ENCODE measurements at regions not wholly inside any gene's neighbourhood (a gene's known extent, or its start where the extent isn't known, plus 50 kb on each side); places are given as distances from the start of the nearest gene placed in this dataset.

- TF ChIP-seq CTCF (IDR thresholded peaks at IDR 0.05) (no peak), POLR2AphosphoS5 (IDR thresholded peaks at IDR 0.05) (no peak), POLR2A (IDR thresholded peaks at IDR 0.05; ENCODE audit: low read depth) (no peak), EP300 (IDR thresholded peaks at IDR 0.05) (no peak)
- H3K4me3 ChIP-seq: no peak overlapping the region
These were observed 668.8 kb downstream of the PTPRC start for GRCh38 chr1:199307496-199308264.

GRCh38 chr1:199308349-199308846 is 669.6 kb downstream of the PTPRC start:
- intact Hi-C loops (cut with DNase I): no loop called here
- H3K4me3 ChIP-seq: no peak overlapping the region
- WGBS: 91% methylated on average over 5 of the region's 5 CpGs
- no peak for TF ChIP-seq CTCF (IDR thresholded peaks at IDR 0.05)
- no peak for TF ChIP-seq POLR2AphosphoS5 (IDR thresholded peaks at IDR 0.05)
- no peak for TF ChIP-seq EP300 (IDR thresholded peaks at IDR 0.05)
- TF ChIP-seq POLR2A (IDR thresholded peaks at IDR 0.05; ENCODE audit: low read depth): no peak
- no peak overlapping the region for H3K27ac ChIP-seq (replicated peaks in 1 of 4)
- no peak for DNase-seq (ENCODE audit: extremely low spot score)
- H3K27me3 ChIP-seq: no peaks in the 10 kb centered on the region
- no peaks in the 10 kb centered on the region for H3K4me1 ChIP-seq
- no peaks in the 10 kb centered on the region for H3K36me3 ChIP-seq
- no peaks in the 10 kb centered on the region for H3K9me3 ChIP-seq

More at GRCh38 chr1:199307496-199308264, 668.8 kb downstream of the PTPRC start:
- H3K27ac ChIP-seq (replicated peaks in 1 of 4): no peak overlapping the region
- no peaks in the 10 kb centered on the region for H3K36me3 ChIP-seq
- intact Hi-C loops (cut with DNase I): no loop called here
- no peaks in the 10 kb centered on the region for H3K27me3 ChIP-seq
- H3K4me1 ChIP-seq: no peaks in the 10 kb centered on the region
- no peak for DNase-seq (ENCODE audit: extremely low spot score)
- 84% methylated on average over 6 of the region's 6 CpGs for WGBS
- H3K9me3 ChIP-seq: no peaks in the 10 kb centered on the region

- no peak overlapping the region for H3K4me3 ChIP-seq
- no peaks in the 10 kb centered on the region for H3K9me3 ChIP-seq
- 85% methylated on average over 2 of the region's 2 CpGs for WGBS
- TF ChIP-seq POLR2AphosphoS5 (IDR thresholded peaks at IDR 0.05): no peak
- no peak for TF ChIP-seq CTCF (IDR thresholded peaks at IDR 0.05)
- no peak for TF ChIP-seq EP300 (IDR thresholded peaks at IDR 0.05)
- no peak for TF ChIP-seq POLR2A (IDR thresholded peaks at IDR 0.05; ENCODE audit: low read depth)
- no peaks in the 10 kb centered on the region for H3K36me3 ChIP-seq
- intact Hi-C loops (cut with DNase I): no loop called here
- no peaks in the 10 kb centered on the region for H3K4me1 ChIP-seq
- no peaks in the 10 kb centered on the region for H3K27me3 ChIP-seq
- no peak overlapping the region for H3K27ac ChIP-seq (replicated peaks in 1 of 4)
- no peak for DNase-seq (ENCODE audit: extremely low spot score)
These were observed 671.9 kb downstream of the PTPRC start for GRCh38 chr1:199310708-199311107.

- Histone ChIP-seq H3K27ac (replicated peaks in 1 of 4) (no peak overlapping the region), H3K4me3 (no peak overlapping the region), H3K9me3 (no peaks in the 10 kb centered on the region), H3K4me1 (no peaks in the 10 kb centered on the region), H3K36me3 (no peaks in the 10 kb centered on the region), H3K27me3 (no peaks in the 10 kb centered on the region)
- no peak for DNase-seq (ENCODE audit: extremely low spot score)
- 74% methylated on average over 5 of the region's 5 CpGs for WGBS
- intact Hi-C loops (cut with DNase I): no loop called here
- TF ChIP-seq POLR2A (IDR thresholded peaks at IDR 0.05; ENCODE audit: low read depth) (no peak), POLR2AphosphoS5 (IDR thresholded peaks at IDR 0.05) (no peak), CTCF (IDR thresholded peaks at IDR 0.05) (no peak), EP300 (IDR thresholded peaks at IDR 0.05) (no peak)
These were observed 672.8 kb downstream of the PTPRC start for GRCh38 chr1:199311478-199312262.
